ENCODE measurements at regions not wholly inside any gene's neighbourhood (a gene's known extent, or its start where the extent isn't known, plus 50 kb on each side); places are given as distances from the start of the nearest gene placed in this dataset.

DNA sequence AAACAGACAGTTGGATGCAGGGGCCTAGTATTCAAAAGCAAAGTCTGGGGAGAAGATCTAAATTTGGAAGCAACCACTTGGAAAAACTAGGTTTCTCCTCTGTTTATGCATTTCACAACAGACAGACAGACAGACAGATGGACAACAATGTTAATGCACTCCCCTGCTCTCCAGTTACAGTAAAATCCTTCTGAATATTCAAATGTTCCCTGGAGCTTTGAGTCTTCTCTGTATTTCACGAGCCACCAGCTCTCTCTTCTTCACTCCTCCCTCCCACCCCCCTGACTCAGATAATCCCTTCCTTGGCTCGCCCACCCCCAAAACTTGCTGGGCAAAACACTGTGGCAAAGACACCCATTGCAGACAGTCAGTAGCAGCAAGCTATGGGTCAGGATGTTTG lies 129.3 kb upstream of the TOP1 start:
- TF ChIP-seq, protein P1, sequence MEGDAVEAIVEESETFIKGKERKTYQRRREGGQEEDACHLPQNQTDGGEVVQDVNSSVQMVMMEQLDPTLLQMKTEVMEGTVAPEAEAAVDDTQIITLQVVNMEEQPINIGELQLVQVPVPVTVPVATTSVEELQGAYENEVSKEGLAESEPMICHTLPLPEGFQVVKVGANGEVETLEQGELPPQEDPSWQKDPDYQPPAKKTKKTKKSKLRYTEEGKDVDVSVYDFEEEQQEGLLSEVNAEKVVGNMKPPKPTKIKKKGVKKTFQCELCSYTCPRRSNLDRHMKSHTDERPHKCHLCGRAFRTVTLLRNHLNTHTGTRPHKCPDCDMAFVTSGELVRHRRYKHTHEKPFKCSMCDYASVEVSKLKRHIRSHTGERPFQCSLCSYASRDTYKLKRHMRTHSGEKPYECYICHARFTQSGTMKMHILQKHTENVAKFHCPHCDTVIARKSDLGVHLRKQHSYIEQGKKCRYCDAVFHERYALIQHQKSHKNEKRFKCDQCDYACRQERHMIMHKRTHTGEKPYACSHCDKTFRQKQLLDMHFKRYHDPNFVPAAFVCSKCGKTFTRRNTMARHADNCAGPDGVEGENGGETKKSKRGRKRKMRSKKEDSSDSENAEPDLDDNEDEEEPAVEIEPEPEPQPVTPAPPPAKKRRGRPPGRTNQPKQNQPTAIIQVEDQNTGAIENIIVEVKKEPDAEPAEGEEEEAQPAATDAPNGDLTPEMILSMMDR (IDR thresholded peaks at IDR 0.05; ENCODE audit: low read depth, low read length, poor library complexity, severe bottlenecking): no peak
- TF ChIP-seq EZH2phosphoT487 (IDR thresholded peaks at IDR 0.05; ENCODE audit: borderline replicate concordance, low read length): no peak
